ENCODE measurements at regions not wholly inside any gene's neighbourhood (a gene's known extent, or its start where the extent isn't known, plus 50 kb on each side); places are given as distances from the start of the nearest gene placed in this dataset.

GRCh38 chr5:97417986-97418385 is 234.9 kb upstream of the RIOK2 start:
- no peak for TF ChIP-seq CTCF (IDR thresholded peaks at IDR 0.05; ENCODE audit: poor library complexity)
- H3K4me3 ChIP-seq: no peak overlapping the region

GRCh38 chr5:97418462-97418861 is 235.4 kb upstream of the RIOK2 start:
- no peak for DNase-seq (ENCODE audit: low spot score)
- Histone ChIP-seq H3K4me3 (no peak overlapping the region), H3K36me3 (replicated peaks; ENCODE audit: insufficient read depth, low read depth) (no peaks in the 10 kb centered on the region), H3K4me1 (ENCODE audit: insufficient read depth) (no peaks in the 10 kb centered on the region), H3K9me3 (ENCODE audit: low read depth) (no peaks in the 10 kb centered on the region), H3K27ac (no peak overlapping the region), H3K79me2 (no peaks in the 10 kb centered on the region), H2AFZ (no peak overlapping the region), H4K20me1 (ENCODE audit: insufficient read depth, poor library complexity, severe bottlenecking) (no peaks in the 10 kb centered on the region), H3K9me2 (replicated peaks; ENCODE audit: insufficient read depth) (no peaks in the 10 kb centered on the region), H3K27me3 (no peaks in the 10 kb centered on the region), H3K4me2 (no peak overlapping the region)
- 4% methylated on average over 1 of the region's 1 CpG for WGBS (ENCODE audit: low lambda C conversion rate, missing lambda C conversion rate)
- TF ChIP-seq EZH2 (IDR thresholded peaks at IDR 0.05; ENCODE audit: borderline replicate concordance) (no peak), CTCF (IDR thresholded peaks at IDR 0.05; ENCODE audit: poor library complexity) (no peak), EZH2phosphoT487 (IDR thresholded peaks at IDR 0.05; ENCODE audit: low read depth, severe bottlenecking, unreplicated experiment) (no peak)

More at GRCh38 chr5:97417986-97418385, 234.9 kb upstream of the RIOK2 start:
- no peak overlapping the region for H3K27ac ChIP-seq
- H3K4me1 ChIP-seq (ENCODE audit: insufficient read depth): no peaks in the 10 kb centered on the region
- H3K79me2 ChIP-seq: no peaks in the 10 kb centered on the region
- no peaks in the 10 kb centered on the region for H4K20me1 ChIP-seq (ENCODE audit: insufficient read depth, poor library complexity, severe bottlenecking)
- no peaks in the 10 kb centered on the region for H3K9me2 ChIP-seq (replicated peaks; ENCODE audit: insufficient read depth)
- H3K27me3 ChIP-seq: no peaks in the 10 kb centered on the region
- no peaks in the 10 kb centered on the region for H3K36me3 ChIP-seq (replicated peaks; ENCODE audit: insufficient read depth, low read depth)
- no peaks in the 10 kb centered on the region for H3K9me3 ChIP-seq (ENCODE audit: low read depth)
- no peak for DNase-seq (ENCODE audit: low spot score)
- no peak overlapping the region for H2AFZ ChIP-seq
- no peak overlapping the region for H3K4me2 ChIP-seq

- Histone ChIP-seq H3K9me3 (ENCODE audit: low read depth) (no peaks in the 10 kb centered on the region), H3K79me2 (no peaks in the 10 kb centered on the region), H3K4me1 (ENCODE audit: insufficient read depth) (no peaks in the 10 kb centered on the region), H2AFZ (no peak overlapping the region), H3K9me2 (replicated peaks; ENCODE audit: insufficient read depth) (no peaks in the 10 kb centered on the region), H3K27ac (no peak overlapping the region), H3K4me3 (no peak overlapping the region), H3K27me3 (no peaks in the 10 kb centered on the region), H3K4me2 (no peak overlapping the region), H3K36me3 (replicated peaks; ENCODE audit: insufficient read depth, low read depth) (no peaks in the 10 kb centered on the region), H4K20me1 (ENCODE audit: insufficient read depth, poor library complexity, severe bottlenecking) (no peaks in the 10 kb centered on the region)
- DNase-seq (ENCODE audit: low spot score): no peak
- TF ChIP-seq CTCF (IDR thresholded peaks at IDR 0.05; ENCODE audit: poor library complexity) (no peak), EZH2 (IDR thresholded peaks at IDR 0.05; ENCODE audit: borderline replicate concordance) (no peak), EZH2phosphoT487 (IDR thresholded peaks at IDR 0.05; ENCODE audit: low read depth, severe bottlenecking, unreplicated experiment) (no peak)
- WGBS (ENCODE audit: low lambda C conversion rate, missing lambda C conversion rate): 30% methylated on average over 1 of the region's 1 CpG
Observed at GRCh38 chr5:97420646-97421045, 237.6 kb upstream of the RIOK2 start.

GRCh38 chr5:97422678-97423077 is 239.6 kb upstream of the RIOK2 start:
- H3K79me2 ChIP-seq: no peaks in the 10 kb centered on the region
- no peaks in the 10 kb centered on the region for H3K27me3 ChIP-seq
- no peak overlapping the region for H3K27ac ChIP-seq
- H3K9me3 ChIP-seq (ENCODE audit: low read depth): no peaks in the 10 kb centered on the region
- TF ChIP-seq EZH2 (IDR thresholded peaks at IDR 0.05; ENCODE audit: borderline replicate concordance) (no peak), EZH2phosphoT487 (IDR thresholded peaks at IDR 0.05; ENCODE audit: low read depth, severe bottlenecking, unreplicated experiment) (no peak), CTCF (IDR thresholded peaks at IDR 0.05; ENCODE audit: poor library complexity) (no peak)
- H3K4me3 ChIP-seq: no peak overlapping the region
- no peak for DNase-seq (ENCODE audit: low spot score)
- WGBS (ENCODE audit: low lambda C conversion rate, missing lambda C conversion rate): 82% methylated on average over 3 of the region's 3 CpGs
- no peak overlapping the region for H2AFZ ChIP-seq
- H3K9me2 ChIP-seq (replicated peaks; ENCODE audit: insufficient read depth): no peaks in the 10 kb centered on the region
- no peaks in the 10 kb centered on the region for H3K4me1 ChIP-seq (ENCODE audit: insufficient read depth)
- no peaks in the 10 kb centered on the region for H4K20me1 ChIP-seq (ENCODE audit: insufficient read depth, poor library complexity, severe bottlenecking)
- H3K4me2 ChIP-seq: no peak overlapping the region
- H3K36me3 ChIP-seq (replicated peaks; ENCODE audit: insufficient read depth, low read depth): no peaks in the 10 kb centered on the region
